NCI-H345 (cell line): ENCODE measurements at regions not wholly inside any gene's neighbourhood (a gene's known extent, or its start where the extent isn't known, plus 50 kb on each side); places are given as distances from the start of the nearest gene placed in this dataset.
A peak's percentile ranks its signal among the peaks of the same experiment; 100 is the strongest.

ENCODE experiments used
- DNase-seq: peaks from one replicate; lab custom pipeline; 2025; lab: John Stamatoyannopoulos, UW

DNA sequence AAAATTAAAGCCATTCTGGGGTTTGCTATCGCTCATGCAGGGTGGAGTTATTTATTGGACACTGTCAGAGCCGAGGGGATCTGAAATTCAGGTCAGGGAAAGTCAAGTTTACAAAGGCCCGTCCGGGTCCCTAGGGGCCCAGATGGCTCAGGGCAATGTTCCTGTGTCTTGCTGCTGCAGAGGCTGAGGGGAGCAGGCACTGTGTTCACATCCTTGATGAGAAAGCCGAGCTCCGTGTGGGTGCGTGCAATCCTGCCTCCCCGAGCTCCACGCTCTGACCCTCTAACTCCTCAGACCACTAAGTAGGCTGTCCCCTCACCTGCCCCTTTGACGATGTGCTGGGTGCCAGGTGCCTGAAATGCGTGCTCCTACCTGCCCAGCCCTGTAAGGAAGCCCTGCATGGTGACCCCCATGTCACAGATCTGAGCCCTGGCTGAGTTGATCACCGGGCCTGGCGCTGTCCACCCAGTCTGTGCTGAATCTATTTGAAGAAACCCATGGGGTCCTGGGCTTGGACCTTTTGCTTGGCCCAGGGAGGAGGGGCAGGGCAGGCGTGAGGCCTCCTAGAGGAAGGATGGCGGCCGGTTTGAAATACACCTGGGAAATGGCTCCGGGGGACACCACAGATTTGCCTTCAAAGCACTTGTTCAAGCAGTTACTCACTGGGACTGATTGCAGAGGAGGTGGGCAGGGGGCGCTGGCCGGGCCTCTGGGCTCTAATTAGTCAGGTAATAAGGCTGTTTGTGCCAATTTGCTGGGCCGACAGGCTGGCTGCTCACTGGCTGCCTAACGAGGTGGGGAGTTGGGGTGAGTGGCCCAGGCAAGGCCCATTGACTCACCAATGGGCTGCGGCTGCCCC is 204.3 kb downstream of the KIF26A start:
- DNase-seq: no peak

DNA sequence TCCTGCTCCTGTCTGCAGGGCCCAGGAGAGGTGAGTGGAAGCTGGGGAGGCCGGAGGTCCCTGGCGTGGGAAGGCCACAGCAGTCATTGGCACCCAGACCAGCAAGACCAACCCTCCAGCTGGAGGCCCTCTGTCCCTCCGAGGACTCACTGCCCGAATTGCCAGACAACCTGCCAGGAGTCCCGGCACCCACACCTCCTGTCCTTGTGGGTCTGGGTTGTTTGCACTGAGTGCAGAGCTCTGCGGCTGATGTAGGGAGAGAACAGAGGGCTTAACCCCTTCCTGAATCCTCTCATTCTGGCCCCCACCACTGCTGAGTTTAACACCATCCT is 204.9 kb downstream of the KIF26A start:
- DNase-seq: no peak

DNA sequence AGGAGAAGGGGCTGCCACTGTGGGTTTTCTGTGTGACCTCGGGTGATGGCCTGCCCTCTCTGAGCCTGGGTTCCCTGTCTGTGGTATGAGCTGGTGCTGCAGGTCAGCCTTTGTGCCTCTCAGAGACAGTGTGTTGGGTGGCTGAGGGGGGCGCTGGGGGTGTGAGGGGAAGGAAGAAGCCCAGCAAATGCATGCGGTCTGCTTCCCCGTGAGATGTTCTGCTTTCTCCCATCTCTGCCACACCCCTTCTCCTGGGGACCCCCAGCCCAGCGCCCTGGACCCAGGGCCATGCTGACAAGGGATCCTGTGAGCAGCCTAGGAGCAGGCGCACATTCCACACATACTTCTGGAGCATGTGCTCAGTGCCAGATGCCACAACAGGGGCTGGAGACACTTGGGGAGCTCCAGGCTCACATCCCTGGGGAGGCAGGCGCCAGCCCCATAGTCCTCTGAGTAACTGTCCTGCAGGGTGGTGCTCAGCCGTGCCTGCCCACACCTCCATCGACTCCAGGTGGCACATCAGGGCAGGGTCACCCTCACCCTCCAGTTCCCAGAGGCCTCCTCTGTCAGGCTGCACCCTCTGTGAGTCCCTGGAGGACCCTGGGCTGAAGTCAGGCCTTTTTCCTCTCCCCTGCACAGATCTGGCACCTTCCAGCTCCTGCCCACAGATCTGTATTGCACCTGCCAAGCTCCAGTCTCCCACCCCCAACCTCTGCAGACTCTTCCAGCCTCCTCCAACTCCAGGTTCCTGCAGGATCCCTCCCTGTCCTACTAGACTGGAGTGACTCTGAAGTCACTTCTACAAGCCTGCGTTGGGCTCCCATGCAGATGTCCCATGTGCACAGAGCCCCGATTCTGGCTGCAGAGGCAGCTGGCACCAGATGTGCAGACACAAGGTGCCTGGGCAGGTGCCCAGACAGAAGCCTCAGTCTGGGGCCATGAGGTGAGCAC is 205.6 kb downstream of the KIF26A start:
- DNase-seq: peak; percentile 46

GRCh38 chr14:104344818-104345620 is 206.6 kb downstream of the KIF26A start:
- DNase-seq: peak; percentile 91

DNA sequence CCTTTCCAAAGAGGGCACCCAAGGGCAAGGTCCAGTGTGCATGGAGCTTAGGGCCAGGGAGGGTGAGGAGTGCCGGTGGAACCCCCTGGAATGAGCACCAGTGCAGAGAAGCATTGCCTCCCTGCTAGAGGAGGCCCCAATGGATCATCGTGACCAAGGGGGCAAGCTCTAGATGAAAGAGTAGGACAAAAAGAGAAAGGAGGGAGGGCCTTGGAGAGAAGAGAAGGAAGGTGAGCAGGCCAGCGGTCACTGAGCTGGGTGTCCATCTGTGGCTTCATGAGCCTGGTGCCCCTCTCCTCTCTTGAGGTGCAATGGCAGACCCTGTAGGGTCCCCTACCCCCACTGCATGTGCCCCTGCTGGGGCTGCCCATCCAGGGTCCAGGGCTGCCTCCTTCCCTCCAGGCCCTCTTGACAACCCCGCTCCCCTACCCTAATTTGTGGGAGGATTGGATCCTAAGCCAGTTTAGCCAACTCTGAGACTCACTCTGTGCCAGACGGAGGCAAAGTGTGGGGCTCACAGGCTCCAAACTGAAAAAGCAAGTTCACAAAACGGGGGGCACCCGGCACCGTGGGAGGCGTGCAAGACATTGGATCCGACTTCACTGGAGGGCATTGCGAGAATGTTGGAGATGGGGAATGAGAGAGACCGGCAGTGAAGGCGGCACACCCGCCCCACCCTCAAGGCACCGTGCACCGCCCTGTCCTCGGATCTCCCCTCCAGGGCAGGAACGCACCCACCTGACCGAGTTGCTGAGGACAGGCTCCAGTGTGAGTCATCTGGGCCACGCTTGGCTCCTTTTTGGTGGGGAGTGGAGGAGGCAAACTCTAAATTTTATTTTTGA is 207.5 kb downstream of the KIF26A start:
- no peak for DNase-seq

- no peak for DNase-seq
These were observed 208.2 kb downstream of the KIF26A start for GRCh38 chr14:104346608-104347007.

GRCh38 chr14:104348741-104349140 is 210.4 kb downstream of the KIF26A start:
- DNase-seq: no peak

DNA sequence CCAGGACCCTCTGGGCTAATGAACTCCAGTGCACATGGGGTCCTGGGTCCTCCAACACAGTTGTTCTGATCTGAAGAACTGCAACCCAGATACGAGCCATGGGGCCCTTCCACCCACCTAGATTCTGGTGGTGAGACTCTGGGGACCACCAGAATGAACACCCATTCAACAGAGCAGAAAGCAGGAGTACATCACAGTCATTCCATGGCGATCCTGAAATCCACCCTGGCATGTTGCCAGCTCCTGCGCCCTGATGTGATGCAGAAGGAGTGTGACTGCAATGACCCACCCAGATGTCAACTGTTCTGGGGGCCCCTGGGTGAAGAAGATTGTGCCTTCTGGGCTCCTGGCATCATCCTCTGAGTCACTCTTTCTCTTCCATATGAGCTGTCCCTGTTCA is 211.6 kb downstream of the KIF26A start:
- peak; percentile 62 for DNase-seq

DNA sequence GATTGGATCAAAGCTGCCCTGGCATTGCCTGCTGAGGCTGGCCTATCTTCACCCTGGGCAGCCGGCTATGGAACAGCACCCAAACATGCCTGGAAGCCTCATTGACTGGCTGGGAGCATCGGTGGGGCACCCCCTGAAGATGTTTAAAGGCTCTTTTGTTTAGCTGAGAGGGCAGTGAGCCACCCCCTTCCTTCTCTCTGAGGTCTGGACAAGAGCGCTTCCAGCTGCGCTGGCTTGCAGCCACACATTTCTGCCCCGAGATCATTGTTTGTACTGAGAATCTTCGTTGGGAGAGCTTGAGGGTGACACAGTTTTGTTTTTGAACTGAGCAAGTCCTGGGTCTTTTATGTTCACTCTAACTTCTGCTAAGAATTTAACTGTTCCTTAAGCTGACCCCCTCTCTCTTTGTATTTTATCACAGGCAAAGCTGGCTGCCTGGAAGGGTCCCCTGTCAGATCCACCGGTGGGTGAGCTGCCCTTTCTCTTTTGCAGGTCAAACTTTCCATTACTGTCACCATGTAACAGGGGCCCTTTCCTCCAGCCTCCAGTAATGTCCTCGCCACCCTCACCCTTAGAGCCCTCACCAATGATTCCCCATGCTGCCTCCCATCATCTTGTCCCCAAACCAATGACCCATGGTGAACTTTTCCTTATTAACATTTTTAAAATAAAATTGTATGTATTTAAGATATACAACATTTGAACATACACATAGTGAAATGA is 212.2 kb downstream of the KIF26A start:
- DNase-seq: peak; percentile 86

DNA sequence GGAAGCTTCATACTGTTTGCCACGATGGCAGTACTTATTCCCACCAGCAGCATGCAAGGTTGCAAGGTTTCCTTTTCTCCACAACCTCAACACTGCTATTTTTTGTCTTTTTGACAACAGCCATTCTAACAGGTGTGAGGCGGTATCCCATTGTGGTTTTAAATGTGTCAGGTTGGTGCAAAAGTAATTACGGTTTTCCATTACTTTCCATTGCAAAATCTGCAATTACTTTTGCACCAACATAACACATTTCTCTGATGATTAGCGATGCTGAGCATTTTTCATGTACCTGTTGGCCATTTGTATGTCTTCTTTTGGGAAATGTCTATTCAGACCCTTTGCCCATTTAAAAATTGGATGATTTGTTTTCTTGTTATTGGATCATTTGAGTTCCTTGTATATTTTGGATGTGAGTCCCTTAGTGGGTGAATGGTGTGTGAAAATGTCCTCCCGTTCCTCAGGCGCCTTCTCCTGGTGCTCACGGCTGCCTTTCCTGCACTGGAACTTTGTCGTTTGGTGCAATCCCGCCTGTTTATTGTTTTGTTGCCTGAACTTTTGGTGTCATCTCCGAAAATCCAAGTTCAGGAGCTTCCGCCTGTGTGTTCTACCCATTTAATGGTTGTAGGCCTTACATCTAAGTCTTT is 213.6 kb downstream of the KIF26A start:
- no peak for DNase-seq

DNA sequence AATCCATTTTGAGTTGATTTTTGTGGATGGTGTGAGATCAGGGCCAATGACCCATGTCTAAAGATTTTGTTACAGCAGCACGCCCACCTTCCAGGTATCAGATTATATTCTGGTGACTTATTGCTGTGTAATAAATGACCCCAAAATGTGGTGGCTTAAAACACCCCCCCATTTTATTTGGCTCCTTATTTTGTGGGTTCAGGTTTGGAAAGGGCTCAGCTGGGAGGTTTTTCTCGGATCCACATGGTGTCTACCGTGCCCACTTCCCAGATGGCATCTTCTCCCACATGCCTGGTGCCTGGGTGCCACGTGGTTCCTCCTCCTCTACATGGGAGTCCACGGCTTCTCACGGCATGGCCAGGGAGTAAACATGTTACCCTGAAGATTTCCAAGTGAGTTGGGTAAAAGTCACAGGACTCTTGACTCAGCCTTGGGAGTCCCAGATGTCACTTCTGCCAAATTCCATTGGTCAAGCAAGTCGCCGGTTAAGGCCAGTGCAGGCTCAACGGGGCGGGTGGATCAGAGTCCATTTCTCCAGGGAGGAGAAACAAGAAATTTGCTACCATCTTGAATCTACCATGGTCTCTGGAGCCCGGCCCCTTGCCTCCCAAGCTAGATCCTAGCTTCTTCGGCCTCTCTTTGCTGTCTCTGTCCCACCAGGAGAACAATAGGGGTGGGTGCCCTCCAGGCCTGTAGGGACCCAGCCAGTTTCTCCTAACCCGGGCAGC is 214.3 kb downstream of the KIF26A start:
- no peak for DNase-seq

DNA sequence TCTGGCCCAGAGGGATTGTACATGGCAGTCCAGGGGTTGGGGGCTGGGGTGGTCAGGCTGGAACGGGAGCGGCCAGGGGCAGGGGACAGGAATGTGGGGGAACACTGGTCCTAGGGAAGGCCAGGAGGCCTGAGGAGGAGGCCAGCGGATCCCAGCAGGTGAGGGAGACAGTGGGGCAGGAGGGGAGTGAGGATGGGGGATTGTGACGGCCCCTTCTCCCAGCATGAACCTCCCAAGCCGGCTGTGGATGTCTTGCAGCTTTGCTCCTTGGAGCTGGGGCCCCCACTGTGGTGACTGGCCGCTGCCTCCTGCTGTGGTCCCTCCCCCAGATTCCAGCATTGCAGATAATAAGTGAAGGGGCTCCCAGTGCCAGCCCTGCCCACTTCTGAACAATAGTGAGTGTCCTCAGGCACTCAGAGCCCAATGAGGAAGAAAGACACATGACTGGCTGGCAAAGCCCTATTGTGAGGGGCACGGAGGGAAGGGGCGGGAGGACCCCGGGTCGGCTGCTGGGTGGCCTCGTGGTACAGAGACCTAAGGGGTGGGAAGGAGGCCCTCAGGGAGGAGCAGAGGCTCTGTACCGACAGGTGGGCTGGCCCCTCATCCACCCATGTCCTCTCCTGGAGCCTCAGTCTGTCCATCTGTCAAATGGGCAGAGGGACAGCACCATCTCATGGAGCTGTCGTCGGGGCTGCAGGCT is 215.0 kb downstream of the KIF26A start:
- DNase-seq: no peak

DNA sequence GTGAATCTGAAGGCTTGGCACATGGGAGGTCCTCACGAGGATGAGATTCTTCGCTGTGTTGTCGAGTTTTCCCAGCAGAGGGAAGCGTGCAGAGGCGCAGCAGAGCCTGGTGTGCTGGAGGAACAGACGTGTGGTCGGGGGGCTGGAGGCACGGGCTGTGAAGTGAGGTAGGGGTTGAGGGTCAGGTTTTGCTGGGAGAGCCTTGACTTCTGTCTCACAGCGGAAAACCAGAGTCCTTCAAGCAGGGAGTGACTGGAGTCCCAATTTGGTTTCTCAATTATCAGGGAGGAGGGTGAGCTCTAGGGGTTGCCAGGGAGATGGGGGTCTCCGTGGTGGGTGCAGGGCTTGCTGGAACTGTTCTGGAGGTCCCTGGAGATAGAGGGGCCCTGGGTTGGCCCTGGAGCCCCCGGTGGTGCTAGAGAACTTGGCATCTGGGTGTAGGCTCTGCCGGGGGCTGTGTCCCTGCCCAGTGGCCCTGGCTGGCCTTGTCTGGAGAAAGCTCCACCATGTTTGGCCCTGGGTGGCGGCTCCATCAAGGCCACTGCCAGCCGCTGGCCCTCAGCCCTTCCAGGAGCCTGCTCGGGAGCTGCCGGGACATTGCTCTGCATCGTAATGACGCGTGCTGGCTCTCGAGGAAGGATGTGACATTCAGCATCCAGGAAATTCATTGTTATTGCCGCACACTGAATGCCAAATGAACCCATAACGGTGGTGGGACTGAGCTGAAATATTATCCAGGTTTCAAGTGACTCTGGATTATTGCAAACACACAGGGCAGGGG is 215.7 kb downstream of the KIF26A start:
- DNase-seq: no peak

GRCh38 chr14:104355101-104356019 is 217.0 kb downstream of the KIF26A start:
- no peak for DNase-seq

- no peak for DNase-seq
These were observed 217.8 kb downstream of the KIF26A start for GRCh38 chr14:104356020-104356737.
